PC-3 (cell line): ENCODE measurements at regions not wholly inside any gene's neighbourhood (a gene's known extent, or its start where the extent isn't known, plus 50 kb on each side); places are given as distances from the start of the nearest gene placed in this dataset.

Experiments
- ATAC-seq: fragments of 200-7000 bp; cut with Tn5 transposase; 2 replicates; pipeline ENCODE4 v1.9.1; 2020; ENCODE audit warnings: mild to moderate bottlenecking, moderate library complexity
- BruUV-seq: library from RNA; stranded (reverse); fragments of 400-500 nt; replicated peaks from 2 replicates; lab custom pipeline; 2021; lab: Mats Ljungman, UMichigan
- CTCF ChIA-PET: fragments of 300-600 bp; sonication (Branson Sonifier 250); formaldehyde crosslinking; loops from one replicate; lab custom pipeline; 2022; ENCODE audit warnings: antibody characterized with exemption; lab: Charles Lee
- POLR2A ChIA-PET: fragments of 300-600 bp; sonication (Branson Sonifier 250); formaldehyde crosslinking; loops from one replicate; lab custom pipeline; 2022; ENCODE audit warnings: antibody characterized with exemption; ENCODE audit not compliant: unreplicated experiment; lab: Charles Lee
- DNase-seq: peaks from one replicate; pipeline ENCODE4 v3.0.0-alpha.2; 2015
- H2AFZ ChIP-seq: fragments of 300-600 bp; sonication (generic); 2 replicates; pipeline ENCODE4 v1.6.0; 2016; ENCODE audit warnings: antibody characterized with exemption, low read length
- H3F3A ChIP-seq: fragments of 300-600 bp; sonication (generic); one replicate; pipeline ENCODE4 v1.6.0; 2017; ENCODE audit warnings: antibody characterized with exemption, low read length, control low read depth, mild to moderate bottlenecking; ENCODE audit not compliant: unreplicated experiment
- H3K27ac ChIP-seq: fragments of 300-600 bp; sonication (generic); 2 replicates; pipeline ENCODE4 v1.5.1; 2016; ENCODE audit warnings: mild to moderate bottlenecking, low read length
- H3K27me3 ChIP-seq: fragments of 300-600 bp; sonication (generic); 2 replicates; pipeline ENCODE4 v1.6.1; 2016; ENCODE audit warnings: low read length, mixed read lengths
- H3K36me3 ChIP-seq: fragments of 300-600 bp; sonication (generic); 2 replicates; pipeline ENCODE4 v1.6.1; 2016; ENCODE audit warnings: low read depth, mixed run types, low read length, mixed read lengths
- H3K4me1 ChIP-seq: fragments of 300-600 bp; sonication (generic); 2 replicates; pipeline ENCODE4 v1.5.1; 2016; ENCODE audit warnings: low read length; ENCODE audit not compliant: insufficient read depth
- H3K4me2 ChIP-seq: fragments of 300-600 bp; sonication (generic); 2 replicates; pipeline ENCODE4 v1.6.0; 2016; ENCODE audit warnings: low read length
- H3K4me3 ChIP-seq: fragments of 300-600 bp; sonication (generic); 2 replicates; pipeline ENCODE4 v1.5.1; 2016; ENCODE audit warnings: mild to moderate bottlenecking, low read length, mixed read lengths
- H3K79me2 ChIP-seq: fragments of 300-600 bp; sonication (generic); 2 replicates; pipeline ENCODE4 v1.6.1; 2017; ENCODE audit warnings: low read length, mixed read lengths
- H3K9ac ChIP-seq: fragments of 300-600 bp; sonication (generic); 2 replicates; pipeline ENCODE4 v1.6.0; 2016; ENCODE audit warnings: mild to moderate bottlenecking, low read length
- H3K9me2 ChIP-seq: fragments of 300-600 bp; sonication (generic); replicated peaks from 2 replicates; pipeline ENCODE4 v1.6.1; 2016; ENCODE audit warnings: mixed run types, low read length, mixed read lengths
- H3K9me3 ChIP-seq: fragments of 300-600 bp; sonication (generic); 2 replicates; pipeline ENCODE4 v1.6.1; 2016; ENCODE audit warnings: low read length, mixed read lengths
- H4K20me1 ChIP-seq: fragments of 300-600 bp; sonication (generic); 2 replicates; pipeline ENCODE4 v1.6.1; 2016; ENCODE audit warnings: low read length, mixed read lengths
- CTCF ChIP-seq: fragments of 300-600 bp; sonication (generic); conservative IDR thresholded peaks from 2 replicates; pipeline ENCODE4 v1.5.1; 2017; ENCODE audit warnings: antibody characterized with exemption, low read depth, mild to moderate bottlenecking, low read length
- EZH2 ChIP-seq: fragments of 300-600 bp; sonication (generic); IDR thresholded peaks from one replicate; pipeline ENCODE4 v1.6.1; 2017; ENCODE audit warnings: antibody characterized with exemption, mild to moderate bottlenecking, low read length; ENCODE audit not compliant: unreplicated experiment
- EZH2phosphoT487 ChIP-seq: fragments of 300-600 bp; sonication (generic); IDR thresholded peaks from 2 replicates; pipeline ENCODE4 v1.6.1; 2018; ENCODE audit warnings: mild to moderate bottlenecking, antibody characterized with exemption, low read length, borderline replicate concordance
- intact Hi-C: fragments of 100-400 bp; cut with micrococcal nuclease; formaldehyde crosslinking; loops from 2 replicates; pipeline ENCODE4 v1.9.0; 2023

DNA sequence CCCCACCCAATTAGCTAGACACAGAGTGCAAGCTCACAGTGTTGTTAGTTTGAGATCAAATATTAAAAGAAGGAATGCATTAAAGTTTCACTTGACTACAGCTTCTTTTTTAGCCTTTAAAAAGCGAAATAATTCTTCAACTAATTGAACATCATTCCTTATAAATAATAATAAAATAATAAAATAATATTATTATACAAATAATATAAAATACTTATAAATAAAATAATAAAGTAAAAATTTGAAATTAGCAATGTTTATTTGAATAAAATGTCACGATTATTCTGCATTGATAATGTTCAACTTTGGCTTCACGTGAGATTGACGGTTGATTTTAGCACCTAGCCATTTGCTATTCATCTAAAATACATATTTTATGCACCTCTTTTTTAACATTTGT is 819.3 kb downstream of the FRK start:
- TF ChIP-seq EZH2 (no peak), EZH2phosphoT487 (no peak), CTCF (no peak)
- no peaks in the 10 kb centered on the region for H3K9me3 ChIP-seq
- no peaks in the 10 kb centered on the region for H3F3A ChIP-seq
- H3K4me2 ChIP-seq, result no peak overlapping the region
- no peaks in the 10 kb centered on the region for H3K79me2 ChIP-seq
- CTCF ChIA-PET, result no interaction called here
- H4K20me1 ChIP-seq, result no peaks in the 10 kb centered on the region
- H3K4me1 ChIP-seq, result no peaks in the 10 kb centered on the region
- intact Hi-C loops, result no loop called here
- ATAC-seq (no peak), DNase-seq (no peak)
- no peaks in the 10 kb centered on the region for H3K27me3 ChIP-seq
- H3K4me3 ChIP-seq, result no peak overlapping the region
- no peak overlapping the region for H3K27ac ChIP-seq
- no peak overlapping the region for H2AFZ ChIP-seq
- POLR2A ChIA-PET, result no interaction called here
- H3K9ac ChIP-seq, result no peak overlapping the region
- BruUV-seq, result no TSS peak
- H3K36me3 ChIP-seq, result no peaks in the 10 kb centered on the region
- H3K9me2 ChIP-seq, result no peaks in the 10 kb centered on the region

GRCh38 chr6:115221198-115221597 is 839.5 kb downstream of the FRK start:
- CTCF ChIA-PET, result no interaction called here
- no peak overlapping the region for H2AFZ ChIP-seq
- intact Hi-C loops, result no loop called here
- no peak overlapping the region for H3K4me2 ChIP-seq
- no peaks in the 10 kb centered on the region for H3K9me2 ChIP-seq
- no peak for TF ChIP-seq EZH2
- POLR2A ChIA-PET, result no interaction called here
- H3F3A ChIP-seq, result no peaks in the 10 kb centered on the region
- no peak overlapping the region for H3K9ac ChIP-seq
- no peak overlapping the region for H3K27ac ChIP-seq
- ATAC-seq, result no peak
- BruUV-seq, result no TSS peak
- H3K36me3 ChIP-seq, result no peaks in the 10 kb centered on the region
- H3K79me2 ChIP-seq, result no peaks in the 10 kb centered on the region
- no peak for DNase-seq
- H3K9me3 ChIP-seq, result no peaks in the 10 kb centered on the region
- H3K4me1 ChIP-seq, result no peaks in the 10 kb centered on the region
- H3K4me3 ChIP-seq, result no peak overlapping the region
- no peaks in the 10 kb centered on the region for H4K20me1 ChIP-seq
- H3K27me3 ChIP-seq, result no peaks in the 10 kb centered on the region

DNA sequence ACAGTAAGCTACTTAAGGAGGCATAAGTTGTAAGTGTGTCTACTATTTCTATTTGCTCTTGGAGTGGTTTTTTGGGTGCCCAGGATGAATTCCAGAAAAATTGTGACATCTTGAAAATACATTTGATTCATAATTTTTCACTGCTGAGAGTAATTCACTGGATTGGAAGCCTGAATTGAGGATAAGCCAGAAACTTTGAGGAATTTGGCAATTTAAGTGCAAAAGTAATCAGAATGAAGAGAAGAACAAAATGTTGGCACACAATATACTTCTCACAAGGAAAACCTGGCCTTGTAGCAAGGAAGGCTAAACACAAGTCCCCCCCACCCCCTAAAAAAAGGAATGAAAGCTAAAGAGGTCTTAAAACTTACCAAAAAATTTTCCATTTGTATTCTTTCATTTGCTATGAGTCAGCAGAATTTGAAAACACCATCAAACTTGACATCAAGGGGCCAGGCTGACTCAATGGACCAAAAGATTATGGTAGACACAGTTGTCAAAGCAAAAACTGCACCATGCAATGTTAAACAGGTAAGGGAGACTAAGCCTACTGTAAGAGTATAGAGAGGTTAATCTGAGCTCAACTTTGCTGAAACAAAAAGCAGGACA is 840.0 kb downstream of the FRK start:
- no TSS peak for BruUV-seq

More for the DNA sequence above, 840.0 kb downstream of the FRK start:
- no peaks in the 10 kb centered on the region for H4K20me1 ChIP-seq
- H3K4me3 ChIP-seq, result no peak overlapping the region
- CTCF ChIA-PET, result no interaction called here
- no peak overlapping the region for H3K27ac ChIP-seq
- intact Hi-C loops, result no loop called here
- TF ChIP-seq CTCF, result no peak
- TF ChIP-seq EZH2, result no peak
- no peak for TF ChIP-seq EZH2phosphoT487
- no peak overlapping the region for H3K9ac ChIP-seq
- H3K79me2 ChIP-seq, result no peaks in the 10 kb centered on the region
- no peak overlapping the region for H3K4me2 ChIP-seq
- DNase-seq (no peak), ATAC-seq (no peak)
- H3K27me3 ChIP-seq, result no peaks in the 10 kb centered on the region
- no peaks in the 10 kb centered on the region for H3K9me3 ChIP-seq
- H3K9me2 ChIP-seq, result no peaks in the 10 kb centered on the region
- H3K36me3 ChIP-seq, result no peaks in the 10 kb centered on the region
- no peak overlapping the region for H2AFZ ChIP-seq
- POLR2A ChIA-PET, result no interaction called here
- H3F3A ChIP-seq, result no peaks in the 10 kb centered on the region
- no peaks in the 10 kb centered on the region for H3K4me1 ChIP-seq
